Activated T-helper 9 cell treated with anti-CD3 and anti-CD28 coated beads, Interleukin-2, amount 50 U/mL, for 16 hours (primary cell): ENCODE measurements at regions not wholly inside any gene's neighbourhood (a gene's known extent, or its start where the extent isn't known, plus 50 kb on each side); places are given as distances from the start of the nearest gene placed in this dataset.
A peak's percentile ranks its signal among the peaks of the same experiment; 100 is the strongest.
"Not testable (repeated sequence)": the region's sequence is repeated elsewhere in the genome, so short reads cannot be mapped to it uniquely, and the experiment has no call there.

ENCODE experiments used
- DNase-seq: peaks from one replicate; pipeline ENCODE4 v3.0.0-alpha.2; 2020; ENCODE audit warnings: low read depth

- no peak for DNase-seq
These were observed 81.1 kb downstream of the ARL6IP4 start for GRCh38 chr12:123061441-123062205.

DNA sequence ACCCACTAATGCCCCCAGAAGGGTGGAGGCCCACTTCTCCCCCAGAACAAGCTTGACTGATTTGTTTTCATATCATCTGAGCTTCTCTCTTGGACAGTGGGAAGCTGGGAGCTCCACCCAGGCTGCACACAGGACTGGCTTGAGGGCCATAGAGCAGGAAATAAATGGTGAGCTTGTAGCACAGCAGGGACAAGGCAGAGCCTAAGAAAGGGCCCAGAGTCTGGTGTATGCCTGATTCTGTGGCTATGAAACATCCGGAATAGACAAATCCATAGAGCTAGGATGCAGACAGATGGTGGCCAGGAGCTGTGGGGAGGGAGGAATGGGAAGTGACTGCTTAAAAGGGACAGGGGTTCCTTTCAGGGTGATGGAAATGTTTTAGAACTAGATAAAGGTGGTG, 79.0 kb downstream of the ARL6IP4 start:
- no peak for DNase-seq

GRCh38 chr12:123058980-123059379, 78.5 kb downstream of the ARL6IP4 start:
- DNase-seq = no peak

DNA sequence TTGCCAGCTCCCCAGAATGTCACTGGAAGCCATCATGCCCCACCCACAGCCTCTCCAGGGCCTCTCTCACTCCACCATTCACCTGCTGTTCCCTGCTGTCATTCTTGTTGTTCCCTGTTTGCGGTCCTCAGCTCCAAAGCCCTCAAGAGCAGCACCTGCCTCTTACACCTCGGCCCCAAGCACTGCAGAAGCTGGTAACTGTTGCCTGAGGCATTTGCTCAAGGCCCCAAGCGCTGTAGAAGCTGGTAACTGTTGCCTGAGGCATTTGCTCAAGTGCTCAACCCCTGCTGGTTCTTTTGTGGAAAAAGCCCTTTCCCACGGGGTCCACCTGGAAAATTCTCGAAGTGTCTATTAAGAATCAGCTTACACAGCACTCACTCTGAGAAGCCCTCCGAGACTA, 78.0 kb downstream of the ARL6IP4 start:
- DNase-seq = no peak

DNA sequence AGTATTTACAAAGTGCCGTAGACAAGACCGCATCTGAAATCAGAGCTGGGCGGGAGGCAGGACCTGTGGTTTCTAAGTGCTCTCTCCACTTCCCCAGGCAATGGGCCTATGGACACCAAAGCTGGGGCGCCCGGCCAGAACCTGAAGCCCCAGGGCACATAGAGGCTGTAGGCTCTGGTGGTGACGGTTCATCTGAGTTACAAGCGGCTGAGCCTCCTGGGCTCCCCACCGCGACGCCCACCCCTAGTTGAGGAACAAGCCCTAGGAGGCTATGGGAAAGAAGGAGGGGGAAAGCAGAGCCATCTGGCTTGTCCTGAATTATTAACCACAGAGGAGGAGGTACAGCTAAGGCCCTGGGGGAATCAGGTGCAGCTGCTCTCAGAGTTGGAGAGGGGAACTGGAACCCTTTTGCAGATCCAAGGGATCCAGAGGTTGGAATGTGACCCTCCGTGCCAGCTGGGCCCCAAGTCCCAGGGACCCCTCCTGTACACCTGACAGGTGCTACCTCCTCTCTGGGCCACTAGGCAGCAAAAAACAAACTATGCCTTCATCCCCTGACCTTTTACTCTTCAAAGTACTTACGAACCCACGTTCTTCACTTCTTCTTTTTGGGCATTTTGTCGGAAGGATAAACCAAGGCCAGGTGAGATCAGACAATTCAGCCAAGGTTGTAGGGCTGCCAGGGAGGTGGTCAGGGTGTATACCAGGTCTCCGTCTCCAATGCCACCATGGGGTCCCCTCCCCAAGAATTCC, 77.2 kb downstream of the ARL6IP4 start:
- DNase-seq = no peak

- no peak for DNase-seq
These were observed 76.2 kb downstream of the ARL6IP4 start for GRCh38 chr12:123056709-123057108.

- DNase-seq = no peak
These were observed 75.6 kb downstream of the ARL6IP4 start for GRCh38 chr12:123056053-123056452.

DNA sequence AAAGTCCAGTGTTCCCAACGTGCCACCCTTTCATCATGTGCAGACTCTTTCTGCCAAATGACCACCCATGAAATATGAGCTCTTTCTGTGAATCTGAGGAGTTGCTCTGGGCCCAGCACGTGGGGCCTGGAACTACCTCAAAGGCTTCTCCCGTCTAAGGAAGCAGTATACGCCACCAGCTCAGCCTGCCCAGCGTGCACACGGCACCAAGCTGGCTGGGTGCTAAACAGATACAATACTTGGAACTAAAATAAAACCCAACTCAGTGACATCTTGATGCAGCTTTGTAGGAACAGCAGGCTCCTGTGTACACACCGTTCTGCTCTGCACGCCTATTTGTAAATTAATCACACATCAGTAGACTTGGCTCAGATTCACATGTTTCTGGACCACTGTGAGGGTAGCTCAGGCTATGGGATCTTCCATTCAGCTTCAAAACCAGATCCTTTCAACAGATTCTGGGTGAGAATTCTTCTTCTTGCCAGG, 74.8 kb downstream of the ARL6IP4 start:
- no peak for DNase-seq

GRCh38 chr12:123054371-123054770, 73.9 kb downstream of the ARL6IP4 start:
- DNase-seq = no peak

- DNase-seq = no peak
These were observed 71.1 kb downstream of the ARL6IP4 start for GRCh38 chr12:123051556-123051955.

GRCh38 chr12:123050913-123051312, 70.4 kb downstream of the ARL6IP4 start:
- no peak for DNase-seq

- no peak for DNase-seq
These were observed 69.9 kb downstream of the ARL6IP4 start for GRCh38 chr12:123050331-123050831.

GRCh38 chr12:123049398-123050240, 69.1 kb downstream of the ARL6IP4 start:
- DNase-seq = no peak

GRCh38 chr12:123047892-123048291, 67.4 kb downstream of the ARL6IP4 start:
- not testable (repeated sequence) for DNase-seq

- DNase-seq = no peak
These were observed 66.8 kb downstream of the ARL6IP4 start for GRCh38 chr12:123047289-123047688.

GRCh38 chr12:123046431-123046830, 66.0 kb downstream of the ARL6IP4 start:
- no peak for DNase-seq

- no peak for DNase-seq
These were observed 65.2 kb downstream of the ARL6IP4 start for GRCh38 chr12:123045678-123046077.

GRCh38 chr12:123044351-123044750, 63.9 kb downstream of the ARL6IP4 start:
- DNase-seq = no peak

DNA sequence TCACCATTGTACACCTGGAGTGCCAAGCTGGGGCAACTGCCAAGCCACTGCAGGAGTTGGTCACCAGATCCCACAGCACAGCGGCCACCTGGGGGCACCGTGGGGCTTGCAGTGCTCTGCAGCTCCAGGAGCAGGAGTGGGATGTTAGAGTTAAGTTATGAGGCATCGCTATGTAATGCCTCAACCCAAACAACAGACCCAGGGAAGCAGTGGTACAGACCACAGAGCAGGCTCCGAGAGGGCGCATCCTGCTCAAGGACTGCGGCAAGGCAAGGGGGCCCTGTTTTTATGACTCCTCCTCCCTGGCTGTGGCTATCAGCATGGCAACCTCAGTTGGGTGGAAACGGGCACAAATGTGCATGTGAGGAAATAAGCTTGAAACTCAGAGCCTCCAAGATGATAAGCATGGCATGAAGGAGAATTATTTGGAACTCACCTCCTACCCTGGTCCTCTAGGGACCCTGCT, 63.1 kb downstream of the ARL6IP4 start:
- peak; percentile 51 for DNase-seq

DNA sequence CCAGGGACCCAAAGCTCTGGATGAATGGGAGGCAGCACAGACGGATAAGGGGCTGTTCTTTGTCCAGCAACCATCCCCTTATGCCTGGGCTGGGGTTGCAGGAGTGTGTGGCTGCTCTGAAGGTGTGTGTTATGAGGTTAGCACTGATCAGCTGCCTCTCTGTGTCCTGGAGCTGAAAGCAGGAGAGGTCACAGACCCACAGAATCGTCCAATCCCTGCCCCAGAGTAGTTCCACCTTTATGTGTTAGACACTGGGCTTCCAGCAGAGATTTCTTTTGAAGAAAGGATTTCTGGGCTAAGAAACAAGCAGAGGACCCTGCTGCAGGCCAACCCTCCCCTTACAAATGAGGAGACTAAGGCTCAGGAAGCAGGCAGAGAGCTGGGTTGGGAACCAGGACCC, 62.4 kb downstream of the ARL6IP4 start:
- no peak for DNase-seq

DNA sequence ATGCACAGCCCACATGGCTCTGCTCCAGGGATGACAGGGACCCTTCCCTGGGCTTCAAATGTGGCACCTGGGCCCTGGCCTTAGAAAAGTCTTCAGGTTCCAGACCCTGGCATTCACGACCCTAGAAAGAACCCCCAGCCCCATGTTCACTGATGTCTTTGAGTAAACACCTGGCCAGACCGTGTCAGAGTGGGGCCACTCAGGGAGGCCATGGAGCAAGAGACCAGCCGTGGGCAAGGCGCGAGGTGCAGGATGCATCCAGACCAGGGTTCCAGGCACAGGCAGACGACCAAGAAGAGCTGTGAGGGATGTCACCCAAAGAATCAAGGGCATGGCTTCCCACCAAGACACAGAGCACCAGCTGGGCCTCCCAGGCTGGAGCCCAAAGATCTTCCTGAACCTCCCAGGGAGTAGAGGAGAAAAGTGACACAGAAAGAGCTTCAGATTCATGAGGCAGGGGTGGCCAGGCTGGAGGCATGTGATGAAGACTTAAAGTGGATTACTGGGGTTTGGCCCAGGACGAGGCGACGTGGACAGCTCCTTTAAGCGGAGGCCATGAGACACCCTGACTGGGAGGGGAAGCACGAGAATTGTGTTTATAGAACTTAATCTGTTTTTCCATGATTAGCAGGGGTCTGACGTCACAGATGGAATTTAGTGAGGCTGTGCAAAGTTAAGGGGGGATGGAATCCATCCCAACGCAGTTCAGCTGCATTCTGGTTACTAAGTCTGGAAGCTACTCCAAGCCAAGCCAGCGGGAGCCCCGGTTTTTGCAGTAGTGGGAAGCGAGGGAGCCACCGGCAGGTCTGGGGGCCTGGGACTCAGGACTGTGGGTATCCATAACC, 61.6 kb downstream of the ARL6IP4 start:
- no peak for DNase-seq
